H9 (cell line): ENCODE measurements at regions not wholly inside any gene's neighbourhood (a gene's known extent, or its start where the extent isn't known, plus 50 kb on each side); places are given as distances from the start of the nearest gene placed in this dataset.

Source experiments
- DNase-seq: peaks from one replicate; pipeline ENCODE4 v3.0.0-alpha.2; 2017
- H2AFZ ChIP-seq: one replicate; pipeline ENCODE4 v1.6.1; 2013; ENCODE audit warnings: mild to moderate bottlenecking, low read length, control low read depth, moderate library complexity
- H2AK5ac ChIP-seq: 2 replicates; pipeline ENCODE4 v1.6.1; 2013; ENCODE audit warnings: low read length, control low read depth, mixed read lengths; ENCODE audit not compliant: insufficient read length
- H2BK120ac ChIP-seq: one replicate; pipeline ENCODE4 v1.6.1; 2013; ENCODE audit warnings: low read depth, mild to moderate bottlenecking, low read length, control low read depth, inconsistent platforms; ENCODE audit not compliant: poor library complexity, severe bottlenecking
- H2BK12ac ChIP-seq: 2 replicates; pipeline ENCODE4 v1.6.1; 2013; ENCODE audit warnings: low read length, control low read depth, mixed read lengths, low read depth; ENCODE audit not compliant: insufficient read length
- H2BK15ac ChIP-seq: 2 replicates; pipeline ENCODE4 v1.6.1; 2013; ENCODE audit warnings: low read depth, low read length, control low read depth
- H2BK20ac ChIP-seq: one replicate; pipeline ENCODE4 v1.6.1; 2013; ENCODE audit warnings: low read depth, mild to moderate bottlenecking, low read length, control low read depth, inconsistent platforms; ENCODE audit not compliant: poor library complexity, severe bottlenecking
- H2BK5ac ChIP-seq: 2 replicates; pipeline ENCODE4 v1.6.1; 2013; ENCODE audit warnings: low read length, control low read depth, mixed read lengths; ENCODE audit not compliant: insufficient read length
- H3K14ac ChIP-seq: 2 replicates; pipeline ENCODE4 v1.6.1; 2013; ENCODE audit warnings: low read length, control low read depth; ENCODE audit not compliant: insufficient read depth
- H3K18ac ChIP-seq: 2 replicates; pipeline ENCODE4 v1.6.1; 2013; ENCODE audit warnings: low read depth, mild to moderate bottlenecking, mixed read lengths, low read length, control low read depth; ENCODE audit not compliant: insufficient read length
- H3K23ac ChIP-seq: 2 replicates; pipeline ENCODE4 v1.6.1; 2013; ENCODE audit warnings: low read length, control low read depth, mixed read lengths, low read depth; ENCODE audit not compliant: insufficient read length
- H3K23me2 ChIP-seq: 2 replicates; pipeline ENCODE4 v1.6.1; 2013; ENCODE audit warnings: low read depth, mild to moderate bottlenecking, mixed read lengths, low read length, control low read depth; ENCODE audit not compliant: insufficient read length, poor library complexity, severe bottlenecking
- H3K27ac ChIP-seq: 2 replicates; pipeline ENCODE4 v1.5.1; 2013; ENCODE audit warnings: low read length, control low read depth, mixed read lengths, low read depth; ENCODE audit not compliant: insufficient read length
- H3K27me3 ChIP-seq: 2 replicates; pipeline ENCODE4 v1.6.1; 2013; ENCODE audit warnings: low read length, control low read depth, inconsistent platforms; ENCODE audit not compliant: insufficient read depth
- H3K4ac ChIP-seq: 2 replicates; pipeline ENCODE4 v1.6.1; 2013; ENCODE audit warnings: low read depth, mild to moderate bottlenecking, control low read depth, inconsistent platforms, low read length, moderate library complexity
- H3K4me1 ChIP-seq: 2 replicates; pipeline ENCODE4 v1.6.1; 2013; ENCODE audit warnings: low read length, control low read depth, inconsistent platforms; ENCODE audit not compliant: insufficient read depth
- H3K4me2 ChIP-seq: 2 replicates; pipeline ENCODE4 v1.6.1; 2013; ENCODE audit warnings: low read length, control low read depth, mixed read lengths; ENCODE audit not compliant: insufficient read length, insufficient read depth
- H3K56ac ChIP-seq: 2 replicates; pipeline ENCODE4 v1.6.1; 2013; ENCODE audit warnings: low read depth, mild to moderate bottlenecking, mixed read lengths, low read length, control low read depth; ENCODE audit not compliant: insufficient read length
- H3K79me1 ChIP-seq: 2 replicates; pipeline ENCODE4 v1.6.1; 2013; ENCODE audit warnings: low read depth, mild to moderate bottlenecking, moderate library complexity, low read length, control low read depth, inconsistent platforms; ENCODE audit not compliant: insufficient read depth, poor library complexity, severe bottlenecking
- H3K79me2 ChIP-seq: 2 replicates; pipeline ENCODE4 v1.6.1; 2013; ENCODE audit warnings: low read length, control low read depth, inconsistent platforms; ENCODE audit not compliant: insufficient read depth
- H3K9ac ChIP-seq: 2 replicates; pipeline ENCODE4 v1.6.1; 2013; ENCODE audit warnings: low read length, control low read depth, mixed read lengths; ENCODE audit not compliant: insufficient read length; ENCODE audit errors: extremely low read depth
- H3K9me3 ChIP-seq: one replicate; pipeline ENCODE4 v1.6.1; 2013; ENCODE audit warnings: low read depth, low read length, inconsistent platforms; ENCODE audit not compliant: control insufficient read depth
- H3T11ph ChIP-seq: one replicate; pipeline ENCODE4 v1.6.1; 2013; ENCODE audit warnings: mild to moderate bottlenecking, low read length, control low read depth, inconsistent platforms
- H4K20me1 ChIP-seq: one replicate; pipeline ENCODE4 v1.6.1; 2013; ENCODE audit not compliant: control insufficient read depth, insufficient read length, insufficient read depth
- H4K5ac ChIP-seq: 2 replicates; pipeline ENCODE4 v1.6.1; 2013; ENCODE audit warnings: low read depth, mild to moderate bottlenecking, mixed read lengths, low read length, control low read depth; ENCODE audit not compliant: insufficient read length
- H4K8ac ChIP-seq: replicated peaks from 2 replicates; pipeline ENCODE4 v1.6.1; 2013; ENCODE audit warnings: low read length, control low read depth, mixed read lengths, low read depth; ENCODE audit not compliant: insufficient read length
- H4K91ac ChIP-seq: 2 replicates; pipeline ENCODE4 v1.6.1; 2013; ENCODE audit warnings: low read depth, mild to moderate bottlenecking, moderate library complexity, mixed read lengths, low read length, control low read depth; ENCODE audit not compliant: insufficient read length
- H3K27ac Mint-ChIP-seq, 3 experiments: 2 replicates in 2 of 3; 3 replicates in 1 of 3; pipeline ENCODE4 v1.8.0; 2020 to 2021; ENCODE audit warnings: mixed read lengths in 3 of 3, mild to moderate bottlenecking in 1 of 3, moderate library complexity in 1 of 3
- H3K27me3 Mint-ChIP-seq: 2 replicates; pipeline ENCODE4 v1.8.0; 2021; ENCODE audit warnings: low read depth, mild to moderate bottlenecking, moderate library complexity, mixed read lengths
- H3K36me3 Mint-ChIP-seq, 3 experiments: 2 replicates in 2 of 3; 3 replicates in 1 of 3; pipeline ENCODE4 v1.8.0; 2020 to 2021; ENCODE audit warnings: low read depth in 3 of 3, mixed read lengths in 3 of 3; ENCODE audit not compliant: insufficient read depth in 1 of 3
- H3K4me1 Mint-ChIP-seq, 2 experiments: 2 replicates each; pipeline ENCODE4 v1.8.0; 2020; ENCODE audit warnings: mixed read lengths in 2 of 2
- H3K4me3 Mint-ChIP-seq, 2 experiments: 2 replicates in 1 of 2; 3 replicates in 1 of 2; pipeline ENCODE4 v1.8.0; 2020 to 2021; ENCODE audit warnings: mild to moderate bottlenecking in 2 of 2, mixed read lengths in 2 of 2, moderate library complexity in 1 of 2
- H3K9me3 Mint-ChIP-seq, 2 experiments: 2 replicates in 1 of 2; 3 replicates in 1 of 2; pipeline ENCODE4 v1.8.0; 2020; ENCODE audit warnings: mild to moderate bottlenecking in 2 of 2, mixed read lengths in 2 of 2, moderate library complexity in 1 of 2
- WGBS: extraction: QIAGEN DNeasy Blood & Tissue Kit; methylation state at CpG from one replicate; pipeline ENCODE4 v1.1.7; 2013; ENCODE audit warnings: missing lambda C conversion rate, low lambda C conversion rate, mixed read lengths; ENCODE audit not compliant: insufficient read length; ENCODE audit errors: extremely low coverage; 5-methylcytosine and 5-hydroxymethylcytosine counted together
- TF ChIP-seq, protein P1 (sequence below): fragments of 200-600 bp; sonication (generic); conservative IDR thresholded peaks from 3 replicates; pipeline ENCODE4 v1.8.0; 2021; ENCODE audit warnings: antibody characterized with exemption, mild to moderate bottlenecking

DNA sequence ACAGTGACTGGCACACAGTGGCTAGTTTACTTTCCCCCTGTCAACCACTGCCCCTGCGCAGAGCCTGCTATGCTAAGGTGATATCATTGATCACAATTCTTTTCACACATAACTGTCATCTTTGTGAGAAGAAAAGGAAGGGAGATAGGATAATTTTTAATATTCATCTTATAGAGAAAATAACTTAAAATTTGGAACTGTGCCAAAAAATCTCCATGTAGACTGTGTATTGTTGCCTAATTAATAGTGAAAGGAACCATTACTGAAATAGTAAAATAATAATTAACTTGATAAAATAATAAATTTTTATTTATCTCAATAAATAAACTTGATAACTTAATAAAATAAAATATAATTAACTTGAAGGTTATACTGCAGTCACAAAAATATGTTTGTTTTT lies 1069.4 kb downstream of the C4orf33 start:
- Histone ChIP-seq H3K27me3 (no peaks in the 10 kb centered on the region), H3K79me2 (no peaks in the 10 kb centered on the region), H3K9me3 (no peaks in the 10 kb centered on the region), H2BK15ac (no peak overlapping the region), H3K56ac (no peak overlapping the region), H3K4me1 (no peaks in the 10 kb centered on the region), H2BK20ac (no peak overlapping the region), H2AK5ac (no peak overlapping the region), H3K4me2 (no peak overlapping the region), H3K14ac (no peak overlapping the region), H3K23me2 (no peaks in the 10 kb centered on the region), H4K91ac (no peak overlapping the region), H3T11ph (no peak overlapping the region), H3K27ac (no peak overlapping the region), H3K4ac (no peak overlapping the region), H2BK120ac (no peak overlapping the region), H4K8ac (no peak overlapping the region), H4K5ac (no peak overlapping the region), H3K18ac (no peak overlapping the region), H2BK12ac (no peak overlapping the region), H3K23ac (no peak overlapping the region), H3K9ac (no peak overlapping the region), H3K79me1 (no peaks in the 10 kb centered on the region), H2AFZ (no peak overlapping the region), H4K20me1 (no peaks in the 10 kb centered on the region), H2BK5ac (no peak overlapping the region)
- no peak overlapping the region for H3K4me3 Mint-ChIP-seq
- WGBS, result no CpG with 5 or more reads among the region's 1 CpG
- peaks cover 2 to 4% of the 10 kb centered on the region in 2 experiments; a peak in 3 of 4 replicates for H3K4me1 Mint-ChIP-seq
- TF ChIP-seq, protein P1, sequence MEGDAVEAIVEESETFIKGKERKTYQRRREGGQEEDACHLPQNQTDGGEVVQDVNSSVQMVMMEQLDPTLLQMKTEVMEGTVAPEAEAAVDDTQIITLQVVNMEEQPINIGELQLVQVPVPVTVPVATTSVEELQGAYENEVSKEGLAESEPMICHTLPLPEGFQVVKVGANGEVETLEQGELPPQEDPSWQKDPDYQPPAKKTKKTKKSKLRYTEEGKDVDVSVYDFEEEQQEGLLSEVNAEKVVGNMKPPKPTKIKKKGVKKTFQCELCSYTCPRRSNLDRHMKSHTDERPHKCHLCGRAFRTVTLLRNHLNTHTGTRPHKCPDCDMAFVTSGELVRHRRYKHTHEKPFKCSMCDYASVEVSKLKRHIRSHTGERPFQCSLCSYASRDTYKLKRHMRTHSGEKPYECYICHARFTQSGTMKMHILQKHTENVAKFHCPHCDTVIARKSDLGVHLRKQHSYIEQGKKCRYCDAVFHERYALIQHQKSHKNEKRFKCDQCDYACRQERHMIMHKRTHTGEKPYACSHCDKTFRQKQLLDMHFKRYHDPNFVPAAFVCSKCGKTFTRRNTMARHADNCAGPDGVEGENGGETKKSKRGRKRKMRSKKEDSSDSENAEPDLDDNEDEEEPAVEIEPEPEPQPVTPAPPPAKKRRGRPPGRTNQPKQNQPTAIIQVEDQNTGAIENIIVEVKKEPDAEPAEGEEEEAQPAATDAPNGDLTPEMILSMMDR, result no peak
- H3K27ac Mint-ChIP-seq, result no peak overlapping the region
- peaks cover 0 to 3% (median under 1%) of the 10 kb centered on the region in 3 experiments; a peak in 3 of 7 replicates for H3K36me3 Mint-ChIP-seq
- H3K27me3 Mint-ChIP-seq, result no peaks in the 10 kb centered on the region
- no peak for DNase-seq
- no peaks in the 10 kb centered on the region; a peak in 2 of 5 replicates for H3K9me3 Mint-ChIP-seq
